ENCODE measurements at regions not wholly inside any gene's neighbourhood (a gene's known extent, or its start where the extent isn't known, plus 50 kb on each side); places are given as distances from the start of the nearest gene placed in this dataset.

- Histone ChIP-seq H2BK5ac (ENCODE audit: insufficient read length, low read length) (no peak overlapping the region), H3K23me2 (ENCODE audit: insufficient read length, low read depth, low read length, poor library complexity, severe bottlenecking) (no peaks in the 10 kb centered on the region), H3K18ac (ENCODE audit: insufficient read length, low read depth, low read length) (no peak overlapping the region), H2BK12ac (ENCODE audit: insufficient read length, low read depth, low read length) (no peak overlapping the region), H3K4ac (ENCODE audit: low read depth, low read length) (no peak overlapping the region), H3K4me2 (ENCODE audit: insufficient read depth, insufficient read length, low read length) (no peak overlapping the region), H3K9me3 (ENCODE audit: control insufficient read depth, low read depth, low read length) (no peaks in the 10 kb centered on the region), H3K56ac (ENCODE audit: insufficient read length, low read depth, low read length) (no peak overlapping the region), H3T11ph (ENCODE audit: low read length) (no peak overlapping the region), H4K20me1 (ENCODE audit: control insufficient read depth, insufficient read depth, insufficient read length) (no peaks in the 10 kb centered on the region), H2BK15ac (ENCODE audit: low read depth, low read length) (no peak overlapping the region), H2BK120ac (ENCODE audit: low read depth, low read length, poor library complexity, severe bottlenecking) (no peak overlapping the region), H2BK20ac (ENCODE audit: low read depth, low read length, poor library complexity, severe bottlenecking) (no peak overlapping the region), H3K14ac (ENCODE audit: insufficient read depth, low read length) (no peak overlapping the region), H3K79me2 (ENCODE audit: insufficient read depth, low read length) (no peaks in the 10 kb centered on the region), H2AFZ (ENCODE audit: low read length) (no peak overlapping the region), H3K27ac (ENCODE audit: insufficient read length, low read depth, low read length) (no peak overlapping the region), H3K9ac (ENCODE audit: extremely low read depth, insufficient read length, low read length) (no peak overlapping the region), H3K4me1 (ENCODE audit: insufficient read depth, low read length) (no peaks in the 10 kb centered on the region), H2AK5ac (ENCODE audit: insufficient read length, low read length) (no peak overlapping the region), H3K27me3 (ENCODE audit: insufficient read depth, low read length) (no peaks in the 10 kb centered on the region; the same call in 1 of the 2 replicates), H4K91ac (ENCODE audit: insufficient read length, low read depth, low read length) (no peak overlapping the region), H4K5ac (ENCODE audit: insufficient read length, low read depth, low read length) (no peak overlapping the region), H4K8ac (replicated peaks; ENCODE audit: insufficient read length, low read depth, low read length) (no peak overlapping the region), H3K79me1 (ENCODE audit: insufficient read depth, low read depth, low read length, poor library complexity, severe bottlenecking) (no peaks in the 10 kb centered on the region), H3K23ac (ENCODE audit: insufficient read length, low read depth, low read length) (no peak overlapping the region)
- H3K9me3 Mint-ChIP-seq, result peaks cover 10 to 13% of the 10 kb centered on the region in 2 experiments; a peak in 4 of 5 replicates
- H3K36me3 Mint-ChIP-seq (ENCODE audit: insufficient read depth in 1 of 3, low read depth in 3 of 3), result peaks cover 0 to 6% (median 2%) of the 10 kb centered on the region in 3 experiments; a peak in 4 of 7 replicates
- no CpG with 5 or more reads among the region's 5 CpGs for WGBS (ENCODE audit: extremely low coverage, insufficient read length, low lambda C conversion rate)
- DNase-seq, result no peak
- no peak for TF ChIP-seq CTCF (conservative IDR thresholded peaks at IDR 0.05)
- H3K4me1 Mint-ChIP-seq, result peaks cover 6 to 7% of the 10 kb centered on the region in 2 experiments; a peak in 3 of 4 replicates
- H3K27me3 Mint-ChIP-seq (ENCODE audit: low read depth), result no peaks in the 10 kb centered on the region
- no peak overlapping the region for H3K4me3 Mint-ChIP-seq
- H3K27ac Mint-ChIP-seq, result no peak overlapping the region
Observed at GRCh38 chr15:61659566-61660190, 400.6 kb downstream of the VPS13C start.
